HG03175 (cell line): ENCODE measurements at regions not wholly inside any gene's neighbourhood (a gene's known extent, or its start where the extent isn't known, plus 50 kb on each side); places are given as distances from the start of the nearest gene placed in this dataset.
"Not testable (repeated sequence)": the region's sequence is repeated elsewhere in the genome, so short reads cannot be mapped to it uniquely, and the experiment has no call there.

ENCODE experiments used
- ATAC-seq: cut with Tn5 transposase; IDR thresholded peaks from one replicate; pipeline ENCODE4 v1.9.1; 2021; ENCODE audit warnings: mild to moderate bottlenecking, moderate library complexity; ENCODE audit not compliant: unreplicated experiment

GRCh38 chr12:73632661-73633060, 905.0 kb upstream of the ATXN7L3B start:
- no peak for ATAC-seq

DNA sequence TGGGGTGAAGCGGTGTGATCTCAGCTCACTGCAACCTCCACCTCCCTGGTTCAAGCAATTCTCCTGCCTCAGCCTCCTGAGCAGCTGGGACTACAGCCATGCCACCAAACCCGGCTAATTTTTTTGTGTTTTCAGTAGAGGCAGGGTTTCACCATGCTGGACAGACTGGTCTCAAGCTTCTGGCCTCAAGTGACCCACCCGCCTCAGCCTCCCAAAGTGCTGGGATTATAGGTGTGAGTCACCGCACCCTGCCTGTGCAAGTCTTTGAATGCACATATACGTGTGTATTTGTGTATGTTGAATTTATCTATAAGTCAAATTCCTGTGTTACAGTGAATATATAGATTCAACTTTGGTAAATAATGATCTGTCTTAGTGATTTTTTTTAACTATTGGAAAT, 898.2 kb upstream of the ATXN7L3B start:
- not testable (repeated sequence) for ATAC-seq

DNA sequence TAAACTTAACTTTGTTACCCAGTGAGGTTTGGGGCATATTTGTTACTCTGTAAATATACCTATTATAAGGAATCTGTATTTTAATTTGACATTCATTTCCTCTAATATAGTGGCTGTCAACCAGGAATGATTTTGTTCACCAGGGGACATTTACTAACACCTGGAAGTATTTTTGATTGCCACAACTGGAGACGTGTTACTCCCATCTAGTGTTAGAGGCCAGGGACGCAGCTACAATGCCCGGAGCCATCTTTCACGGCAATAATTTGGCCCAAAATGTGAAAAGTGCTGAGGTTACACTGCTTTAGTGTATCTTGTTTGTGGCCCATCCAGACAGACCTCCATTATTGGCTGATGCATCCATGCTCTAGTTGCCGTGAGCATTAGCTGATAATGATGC, 881.3 kb upstream of the ATXN7L3B start:
- no peak for ATAC-seq

GRCh38 chr12:73659802-73660201, 877.8 kb upstream of the ATXN7L3B start:
- no peak for ATAC-seq

DNA sequence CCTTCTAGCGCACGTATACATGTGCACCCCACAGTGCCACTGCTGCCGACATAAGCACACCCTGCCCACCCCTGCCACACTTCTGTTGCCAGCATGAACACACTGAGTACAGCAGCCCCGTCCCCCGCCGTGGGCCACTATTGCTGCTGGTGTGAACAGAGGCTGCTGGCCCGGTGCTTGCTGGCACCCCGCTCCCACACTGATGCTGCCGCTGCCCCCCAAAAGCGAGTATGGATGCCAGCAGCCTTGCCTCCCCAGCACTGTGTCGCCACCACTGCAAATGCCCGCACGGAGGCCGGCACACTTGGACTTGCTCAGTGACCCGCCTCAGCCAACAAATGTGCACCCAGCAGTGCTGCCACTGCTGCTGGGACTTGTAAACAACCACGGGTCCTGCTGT, 872.4 kb upstream of the ATXN7L3B start:
- ATAC-seq, result no peak

DNA sequence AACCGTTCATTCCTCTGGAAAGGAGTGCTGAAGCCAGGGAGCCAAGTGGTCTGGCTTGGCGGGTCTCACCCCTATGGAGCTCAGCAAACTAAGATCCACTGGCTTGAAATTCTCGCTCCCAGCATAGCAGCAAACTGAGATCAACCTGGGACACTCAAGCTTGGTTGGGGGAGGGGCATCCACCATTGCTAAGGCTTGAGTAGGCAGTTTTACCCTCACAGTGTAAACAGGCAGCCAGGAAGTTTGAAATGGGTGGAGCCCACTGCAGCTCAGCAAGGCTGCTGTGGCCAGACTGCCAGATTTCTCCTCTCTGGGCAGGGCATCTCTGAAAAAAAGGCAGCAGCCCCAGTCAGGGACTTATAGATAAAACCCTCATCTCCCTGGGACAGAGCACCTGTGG, 866.1 kb upstream of the ATXN7L3B start:
- not testable (repeated sequence) for ATAC-seq

- no peak for ATAC-seq
These were observed 859.9 kb upstream of the ATXN7L3B start for GRCh38 chr12:73677520-73678291.

- ATAC-seq, result no peak
These were observed 859.3 kb upstream of the ATXN7L3B start for GRCh38 chr12:73678335-73678734.

DNA sequence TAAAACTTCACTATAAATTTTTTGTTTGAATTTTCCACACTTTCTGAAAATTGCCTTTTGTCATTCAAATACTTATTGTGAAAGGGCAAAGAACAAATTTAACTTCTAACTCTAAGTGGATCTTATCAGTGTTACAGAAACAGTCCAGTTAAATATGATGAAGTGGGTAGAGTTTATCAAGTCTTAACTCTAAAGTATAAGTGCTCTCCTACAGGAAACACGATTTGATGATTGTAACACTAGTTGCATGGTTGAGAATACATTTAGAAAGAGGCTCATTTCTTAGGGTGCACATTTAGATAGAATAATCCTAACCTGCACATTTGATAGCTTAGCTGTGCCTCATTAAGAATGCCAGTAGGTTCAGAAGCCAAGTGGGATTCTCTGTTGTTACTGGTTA, 838.3 kb upstream of the ATXN7L3B start:
- ATAC-seq, result no peak

- ATAC-seq, result no peak
These were observed 823.0 kb upstream of the ATXN7L3B start for GRCh38 chr12:73714655-73715054.

GRCh38 chr12:73716143-73716542, 821.5 kb upstream of the ATXN7L3B start:
- ATAC-seq, result not testable (repeated sequence)

- no peak for ATAC-seq
These were observed 818.4 kb upstream of the ATXN7L3B start for GRCh38 chr12:73719223-73719622.

DNA sequence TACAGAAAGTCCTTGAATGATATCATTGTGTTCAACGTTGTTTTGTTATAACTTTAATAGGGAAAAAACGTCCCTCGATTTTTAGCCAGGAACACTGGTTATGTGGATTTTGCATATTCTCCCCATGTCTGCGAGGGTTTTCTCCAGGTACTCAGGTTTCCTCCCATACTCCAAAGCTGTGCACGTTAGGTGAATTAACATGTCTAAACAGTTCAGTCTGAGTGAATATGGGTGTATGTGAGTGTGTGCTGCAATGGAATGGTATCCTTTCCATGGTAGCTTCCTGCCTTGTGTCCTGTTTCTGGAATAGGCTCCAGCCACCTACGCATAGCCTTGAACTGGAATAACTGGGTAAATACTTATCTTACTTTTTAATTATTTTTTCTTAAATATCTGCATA, 810.8 kb upstream of the ATXN7L3B start:
- ATAC-seq, result no peak

DNA sequence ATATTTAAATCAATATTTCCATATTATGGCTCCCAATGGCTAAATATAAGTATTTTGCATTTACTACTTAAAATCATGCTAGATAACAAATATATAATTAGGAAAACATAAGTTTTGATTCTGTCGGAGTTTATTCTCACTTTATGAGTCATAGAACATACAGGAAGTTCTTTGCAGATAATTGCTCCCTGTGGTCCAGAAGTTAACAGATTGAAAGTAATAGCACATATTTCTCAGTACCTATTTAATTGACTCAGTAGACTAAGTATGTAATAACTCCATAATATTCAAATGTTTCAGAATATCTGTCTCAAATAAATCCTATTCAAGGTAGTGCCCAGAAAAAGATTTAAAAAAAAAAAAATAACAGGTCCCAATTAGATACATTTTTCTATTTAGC, 806.0 kb upstream of the ATXN7L3B start:
- no peak for ATAC-seq

- no peak for ATAC-seq
These were observed 768.3 kb upstream of the ATXN7L3B start for GRCh38 chr12:73769337-73769736.

- ATAC-seq, result no peak
These were observed 739.1 kb upstream of the ATXN7L3B start for GRCh38 chr12:73798523-73798922.

GRCh38 chr12:73815072-73815645, 722.5 kb upstream of the ATXN7L3B start:
- no peak for ATAC-seq

- ATAC-seq, result no peak
These were observed 720.5 kb upstream of the ATXN7L3B start for GRCh38 chr12:73817161-73817560.

- ATAC-seq, result no peak
These were observed 703.9 kb upstream of the ATXN7L3B start for GRCh38 chr12:73833746-73834145.

GRCh38 chr12:73841963-73842362, 695.7 kb upstream of the ATXN7L3B start:
- no peak for ATAC-seq

- no peak for ATAC-seq
These were observed 674.1 kb upstream of the ATXN7L3B start for GRCh38 chr12:73863546-73863945.

- no peak for ATAC-seq
These were observed 670.5 kb upstream of the ATXN7L3B start for GRCh38 chr12:73867147-73867546.

DNA sequence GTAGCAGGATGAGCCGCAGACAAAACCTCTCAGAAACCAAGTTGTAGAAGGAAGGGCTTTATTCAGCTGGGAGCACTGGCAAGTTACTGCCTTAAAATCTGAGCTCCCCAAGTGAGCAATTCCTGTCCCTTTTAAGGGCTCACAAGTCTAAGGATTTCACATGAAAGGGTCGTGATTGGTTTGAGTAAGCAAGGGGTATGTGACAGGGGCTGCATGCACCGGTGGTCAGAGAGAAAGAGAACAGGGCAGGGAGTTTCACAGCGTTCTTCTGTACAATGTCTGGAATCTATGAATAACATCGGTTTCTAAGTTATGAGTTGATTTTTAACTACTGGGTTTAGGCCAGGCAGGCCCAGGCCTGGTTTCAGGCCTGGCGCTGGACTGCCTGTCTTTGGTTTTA, 660.3 kb upstream of the ATXN7L3B start:
- not testable (repeated sequence) for ATAC-seq
